HepG2 (cell line): ENCODE measurements at regions not wholly inside any gene's neighbourhood (a gene's known extent, or its start where the extent isn't known, plus 50 kb on each side); places are given as distances from the start of the nearest gene placed in this dataset.
"Not testable (repeated sequence)": the region's sequence is repeated elsewhere in the genome, so short reads cannot be mapped to it uniquely, and the experiment has no call there.

Experiments used
- ATAC-seq: fragments of 200-7000 bp; cut with Tn5 transposase; 3 replicates; pipeline ENCODE4 v1.9.1; 2020; ENCODE audit warnings: mild to moderate bottlenecking, moderate library complexity
- BruUV-seq: library from RNA; stranded (reverse); fragments of 400-500 nt; replicated peaks from 2 replicates; lab custom pipeline; 2021; lab: Mats Ljungman, UMichigan
- CTCF ChIA-PET: fragments of 300-600 bp; formaldehyde crosslinking; extraction: SDS; loops from one replicate; lab custom pipeline; 2021; ENCODE audit warnings: low total read pairs, inconsistent platforms, low intra/inter-chr PET ratio; lab: Yijun Ruan, JAX
- POLR2A ChIA-PET: fragments of 350-600 bp; sonication (Branson Sonifier 250); formaldehyde crosslinking; loops from one replicate; lab custom pipeline; 2020; ENCODE audit warnings: antibody characterized with exemption, inconsistent platforms; lab: Yijun Ruan, JAX
- DNase-seq: peaks from one replicate; pipeline ENCODE4 v3.0.0-alpha.2; 2015; ENCODE audit warnings: low spot score
- FAIRE-seq: peaks from 3 replicates; lab custom pipeline; 2011; peaks lifted over from hg19 to GRCh38; lab: Jason Lieb, UNC
- H2AFZ ChIP-seq: one replicate; pipeline ENCODE4 v1.6.1; 2011; ENCODE audit warnings: low read length, inconsistent platforms
- H3K27ac ChIP-seq: fragments of 300-600 bp; 3 replicates; pipeline ENCODE4 v1.8.0; 2011; ENCODE audit warnings: mixed run types, mild to moderate bottlenecking, mixed read lengths, low read length, inconsistent platforms; ENCODE audit not compliant: insufficient read depth; ENCODE audit errors: extremely low read length
- H3K27me3 ChIP-seq, 2 experiments: fragments of 200-600 bp in 1 of 2; 2 replicates in 1 of 2; 3 replicates in 1 of 2; pipeline versions ENCODE4 v1.6.0 to v1.8.0; 2011; ENCODE audit warnings: low read length in 2 of 2, mild to moderate bottlenecking in 2 of 2, moderate library complexity in 2 of 2, inconsistent platforms in 1 of 2; ENCODE audit not compliant: insufficient read depth in 2 of 2, control insufficient read depth in 1 of 2
- H3K36me3 ChIP-seq, 2 experiments: fragments of 200-600 bp in 1 of 2; replicated peaks in 1 of 2; 2 replicates in 1 of 2; 3 replicates in 1 of 2; pipeline versions ENCODE4 v1.5.1 to v1.8.0; 2011; ENCODE audit warnings: low read length in 2 of 2, inconsistent platforms in 1 of 2; ENCODE audit not compliant: insufficient read depth in 2 of 2, control insufficient read depth in 1 of 2
- H3K4me1 ChIP-seq: 2 replicates; pipeline ENCODE4 v1.5.1; 2012; ENCODE audit warnings: low read length, inconsistent platforms; ENCODE audit not compliant: insufficient read depth
- H3K4me2 ChIP-seq: 2 replicates; pipeline ENCODE4 v1.6.0; 2011; ENCODE audit warnings: low read depth, low read length, inconsistent platforms
- H3K4me3 ChIP-seq, 3 experiments: fragments of 200-600 bp in 1 of 3; sonication (generic), shearing (Covaris generic) in 1 of 3; replicated peaks in 1 of 3; 2 replicates each; pipeline ENCODE4 v1.5.1; 2011 to 2016; ENCODE audit warnings: low read length in 3 of 3, inconsistent platforms in 2 of 3, low read depth in 2 of 3, mild to moderate bottlenecking in 2 of 3, control low read depth in 1 of 3, mixed read lengths in 1 of 3; ENCODE audit not compliant: insufficient read depth in 1 of 3
- H3K79me2 ChIP-seq: one replicate; pipeline ENCODE4 v1.6.1; 2011; ENCODE audit warnings: low read length, inconsistent platforms; ENCODE audit not compliant: insufficient read depth
- H3K9ac ChIP-seq: 2 replicates; pipeline ENCODE4 v1.6.0; 2011; ENCODE audit warnings: mild to moderate bottlenecking, low read depth, low read length, inconsistent platforms; ENCODE audit not compliant: insufficient read depth
- H3K9me3 ChIP-seq: 2 replicates; pipeline ENCODE4 v1.5.1; 2012; ENCODE audit warnings: mild to moderate bottlenecking, low read length
- H4K20me1 ChIP-seq: 2 replicates; pipeline ENCODE4 v1.6.0; 2011; ENCODE audit warnings: inconsistent platforms, mild to moderate bottlenecking, low read length, moderate library complexity; ENCODE audit not compliant: insufficient read depth
- BRD4 ChIP-seq: sonication (generic); formaldehyde crosslinking; IDR thresholded peaks from 2 replicates; pipeline ENCODE4 v1.4.0; 2020; ENCODE audit warnings: missing genetic modification reagents
- KMT2A ChIP-seq: sonication (generic); formaldehyde crosslinking; IDR thresholded peaks from 2 replicates; pipeline ENCODE4 v1.4.0; 2020; ENCODE audit warnings: missing genetic modification reagents
- MED13 ChIP-seq: sonication (generic); formaldehyde crosslinking; IDR thresholded peaks from 2 replicates; pipeline ENCODE4 v1.5.0; 2020; ENCODE audit warnings: missing genetic modification reagents
- MIER2 ChIP-seq: IDR thresholded peaks from 2 replicates; pipeline ENCODE4 v1.6.1; 2016; ENCODE audit warnings: missing biosample characterization, missing genetic modification reagents
- NFRKB ChIP-seq: fragments of 450-650 bp; IDR thresholded peaks from 2 replicates; pipeline ENCODE4 v1.6.1; 2017
- SIX4 ChIP-seq: sonication (generic); formaldehyde crosslinking; IDR thresholded peaks from 2 replicates; pipeline ENCODE4 v1.4.0; 2020; ENCODE audit warnings: missing genetic modification reagents
- SP1 ChIP-seq, 2 experiments: fragments of 450-650 bp in 1 of 2; sonication (generic) in 1 of 2; formaldehyde crosslinking in 1 of 2; IDR thresholded peaks; 2 replicates each; pipeline versions ENCODE4 v1.4.0 to v1.6.1; 2016 to 2020; ENCODE audit warnings: missing genetic modification reagents in 1 of 2
- TOPORS ChIP-seq: sonication (generic); formaldehyde crosslinking; IDR thresholded peaks from 2 replicates; pipeline ENCODE4 v1.8.0; 2023; ENCODE audit warnings: mild to moderate bottlenecking, missing genetic modification reagents
- ZNF18 ChIP-seq: sonication (generic); formaldehyde crosslinking; IDR thresholded peaks from 2 replicates; pipeline ENCODE4 v1.8.0; 2022; ENCODE audit warnings: mild to moderate bottlenecking, missing genetic modification reagents; ENCODE audit not compliant: insufficient replicate concordance
- ZNF253 ChIP-seq: sonication (generic); formaldehyde crosslinking; IDR thresholded peaks from 2 replicates; pipeline ENCODE4 v1.8.0; 2022; ENCODE audit warnings: mild to moderate bottlenecking, missing genetic modification reagents, borderline replicate concordance
- ZNF530 ChIP-seq: sonication (generic); formaldehyde crosslinking; IDR thresholded peaks from 2 replicates; pipeline ENCODE4 v1.5.0; 2020; ENCODE audit warnings: low read depth, mild to moderate bottlenecking, missing genetic modification reagents
- ZNF574 ChIP-seq: sonication (generic); formaldehyde crosslinking; IDR thresholded peaks from 2 replicates; pipeline ENCODE4 v1.4.0; 2020; ENCODE audit warnings: missing genetic modification reagents
- ZNF883 ChIP-seq: sonication (generic); formaldehyde crosslinking; IDR thresholded peaks from 2 replicates; pipeline ENCODE4 v1.5.1; 2020; ENCODE audit warnings: mild to moderate bottlenecking, missing genetic modification reagents; ENCODE audit errors: not compliant biosample characterization
- WGBS: methylation state at CpG from one replicate; pipeline ENCODE4 v1.1.6; 2017; ENCODE audit warnings: low lambda C conversion rate; 5-methylcytosine and 5-hydroxymethylcytosine counted together
- in situ Hi-C: cut with HindIII; loops from 2 replicates; pipeline ENCODE4 v1.10.0; 2017; ENCODE audit warnings: low pct_unique_long_range_greater_than_20kb; ENCODE audit not compliant: extremely low pct_ligation_motif_present
- intact Hi-C: fragments of 100-400 bp; cut with micrococcal nuclease; formaldehyde crosslinking; loops from one replicate; pipeline ENCODE4 v1.10.0; 2022; ENCODE audit not compliant: unreplicated experiment

- TF ChIP-seq SP1 (IDR thresholded peaks at IDR 0.05) (no peak), SP1 (CRISPR knock-in tag; IDR thresholded peaks at IDR 0.05) (no peak), MIER2 (peak; percentile 90), ZNF253 (no peak)
Observed at GRCh38 chr14:56452940-56453339, 126.7 kb upstream of the TMEM260 start (continued).

- in situ Hi-C loops, H3K9ac ChIP-seq, POLR2A ChIA-PET, H4K20me1 ChIP-seq, H3K4me2 ChIP-seq, H3K9me3 ChIP-seq, CTCF ChIA-PET, H3K4me1 ChIP-seq, BruUV-seq, H3K27me3 ChIP-seq, H3K27ac ChIP-seq, intact Hi-C loops, H3K79me2 ChIP-seq, H2AFZ ChIP-seq, ATAC-seq, H3K36me3 ChIP-seq, H3K4me3 ChIP-seq, DNase-seq, FAIRE-seq: not testable (repeated sequence)
- whole genome bisulfite sequencing = 0% methylated on average over 1 of the region's 3 CpGs
Observed at GRCh38 chr14:56454680-56455079, 124.9 kb upstream of the TMEM260 start.

- intact Hi-C loops = no loop called here
- no peaks in the 10 kb centered on the region for H3K9me3 ChIP-seq
- in situ Hi-C loops = no loop called here
- FAIRE-seq (no peak), DNase-seq (no peak), ATAC-seq (no peak)
- no peaks in the 10 kb centered on the region for H3K79me2 ChIP-seq
- H4K20me1 ChIP-seq = no peaks in the 10 kb centered on the region
- H3K36me3 ChIP-seq = no peaks in the 10 kb centered on the region
- CTCF ChIA-PET = no interaction called here
- no peak overlapping the region for H3K27ac ChIP-seq
- 2% methylated on average over 2 of the region's 2 CpGs for WGBS
- no peaks in the 10 kb centered on the region for H3K4me1 ChIP-seq
- H3K27me3 ChIP-seq = no peaks in the 10 kb centered on the region
- H3K4me2 ChIP-seq = no peak overlapping the region
- H2AFZ ChIP-seq = no peak overlapping the region
- no peak overlapping the region for H3K4me3 ChIP-seq
- POLR2A ChIA-PET = no interaction called here
- H3K9ac ChIP-seq = no peak overlapping the region
- BruUV-seq = no TSS peak
- TF ChIP-seq SIX4 (CRISPR knock-in tag) (no peak), BRD4 (CRISPR knock-in tag) (no peak), KMT2A (CRISPR knock-in tag) (no peak), ZNF574 (CRISPR knock-in tag) (no peak), NFRKB (no peak), TOPORS (no peak), ZNF530 (CRISPR knock-in tag) (no peak), ZNF18 (CRISPR knock-in tag) (no peak), ZNF883 (no peak), MED13 (CRISPR knock-in tag) (no peak)
Observed at GRCh38 chr14:56460469-56460868, 119.1 kb upstream of the TMEM260 start.
